ENCODE measurements at regions not wholly inside any gene's neighbourhood (a gene's known extent, or its start where the extent isn't known, plus 50 kb on each side); places are given as distances from the start of the nearest gene placed in this dataset.
A peak's percentile ranks its signal among the peaks of the same experiment; 100 is the strongest.
"Not testable (repeated sequence)": the region's sequence is repeated elsewhere in the genome, so short reads cannot be mapped to it uniquely, and the experiment has no call there.

DNA sequence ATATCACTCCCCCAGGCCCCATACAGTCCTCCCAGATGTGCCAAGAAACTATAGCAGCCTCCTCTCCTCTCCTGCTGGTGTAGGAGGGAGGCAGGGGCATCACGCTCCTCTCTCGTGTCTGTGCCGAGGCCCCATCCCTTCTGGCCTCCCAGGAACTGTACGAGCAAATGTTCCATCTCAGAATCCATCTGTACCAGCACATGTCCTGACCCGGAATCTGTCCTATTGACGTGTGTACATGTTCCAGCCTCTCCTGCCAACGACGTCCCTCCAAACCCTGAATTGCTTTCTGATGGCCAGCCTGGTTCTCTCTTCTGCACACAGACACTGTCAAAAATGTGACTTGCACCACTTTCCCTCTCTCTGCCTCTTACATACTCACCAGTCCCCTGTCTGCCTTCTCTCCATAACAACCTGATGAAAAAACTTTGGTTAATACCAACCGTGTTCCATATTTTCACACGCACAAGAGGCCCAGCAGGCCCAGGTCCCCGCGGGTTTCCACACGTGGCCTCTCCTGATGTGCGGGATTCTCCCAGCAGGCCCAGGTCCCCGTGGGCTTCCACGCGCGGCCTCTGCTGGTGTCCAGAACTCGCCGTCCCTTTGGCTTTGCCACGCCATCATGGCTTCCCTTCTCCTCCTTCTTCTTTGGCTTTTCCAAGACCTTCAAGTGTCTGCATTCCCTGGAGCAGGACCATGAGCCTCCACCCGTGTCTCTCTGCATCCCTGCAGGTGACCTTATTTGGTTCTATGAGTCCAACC, 125.2 kb upstream of the THBS2 start:
- DNase-seq, result no peak

DNA sequence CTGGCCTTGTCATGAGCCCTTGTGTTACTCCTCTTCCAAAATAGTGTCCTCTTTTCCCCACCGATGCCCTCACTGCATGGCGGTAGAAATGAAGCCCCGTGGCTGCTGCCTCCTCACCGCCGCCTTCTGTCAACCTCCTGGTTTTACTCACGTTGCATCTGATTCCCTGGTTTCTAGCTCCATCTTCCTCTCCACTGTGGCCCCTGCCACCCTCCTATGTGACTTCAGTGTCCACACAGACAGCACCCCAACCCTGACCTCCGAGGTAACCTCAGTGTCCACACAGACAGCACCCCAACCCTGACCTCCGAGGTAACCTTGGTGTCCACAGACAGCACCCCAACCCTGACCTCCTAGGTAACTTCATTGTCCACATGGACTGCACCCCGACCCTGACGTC, 122.8 kb upstream of the THBS2 start:
- DNase-seq, result no peak

DNA sequence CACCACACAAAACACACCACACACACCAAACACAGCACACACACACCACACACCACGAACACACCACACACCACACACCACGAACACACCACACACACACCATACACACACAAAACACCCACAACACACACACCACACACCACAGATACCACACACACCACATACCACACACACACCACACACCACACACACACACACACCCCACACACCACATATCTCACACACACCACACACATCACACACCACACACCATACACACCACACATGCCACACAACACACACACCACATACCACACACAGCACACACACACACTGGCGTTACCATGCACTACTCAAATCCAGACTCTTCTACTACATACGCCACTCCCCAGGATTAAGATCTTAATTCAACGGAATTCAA, 118.9 kb upstream of the THBS2 start:
- DNase-seq, result no peak

DNA sequence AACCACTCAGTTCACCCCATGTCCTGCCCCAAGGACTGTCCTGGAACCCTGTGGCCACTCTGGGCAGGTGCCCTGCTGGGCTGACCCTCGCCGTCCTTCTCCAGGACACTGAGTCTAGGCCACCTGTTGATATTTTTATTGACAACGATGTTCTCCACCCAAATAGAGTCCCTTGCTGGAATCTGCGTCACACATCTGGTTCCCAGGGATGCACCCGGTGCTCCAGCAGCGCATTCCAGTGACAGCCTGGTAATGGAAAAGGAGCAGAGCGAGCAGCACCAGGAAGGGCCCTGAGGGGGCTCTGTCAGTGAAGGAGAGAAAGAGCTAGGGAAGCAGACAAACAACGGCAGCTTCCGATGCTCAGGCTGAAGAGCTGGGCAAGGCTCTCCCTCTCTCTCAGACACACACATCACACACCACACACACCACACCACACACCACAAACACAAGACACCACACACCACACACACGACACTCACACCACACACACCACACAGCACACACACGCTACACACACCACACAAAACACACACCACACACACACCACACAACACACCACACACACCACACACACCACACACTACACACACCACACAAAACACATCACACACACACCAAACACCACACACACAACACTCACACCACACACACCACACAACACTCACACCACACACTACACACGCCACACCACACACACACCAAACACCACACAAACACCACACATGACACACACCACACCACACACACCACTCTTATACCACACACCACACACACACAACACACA, 117.9 kb upstream of the THBS2 start:
- no peak for DNase-seq

DNA sequence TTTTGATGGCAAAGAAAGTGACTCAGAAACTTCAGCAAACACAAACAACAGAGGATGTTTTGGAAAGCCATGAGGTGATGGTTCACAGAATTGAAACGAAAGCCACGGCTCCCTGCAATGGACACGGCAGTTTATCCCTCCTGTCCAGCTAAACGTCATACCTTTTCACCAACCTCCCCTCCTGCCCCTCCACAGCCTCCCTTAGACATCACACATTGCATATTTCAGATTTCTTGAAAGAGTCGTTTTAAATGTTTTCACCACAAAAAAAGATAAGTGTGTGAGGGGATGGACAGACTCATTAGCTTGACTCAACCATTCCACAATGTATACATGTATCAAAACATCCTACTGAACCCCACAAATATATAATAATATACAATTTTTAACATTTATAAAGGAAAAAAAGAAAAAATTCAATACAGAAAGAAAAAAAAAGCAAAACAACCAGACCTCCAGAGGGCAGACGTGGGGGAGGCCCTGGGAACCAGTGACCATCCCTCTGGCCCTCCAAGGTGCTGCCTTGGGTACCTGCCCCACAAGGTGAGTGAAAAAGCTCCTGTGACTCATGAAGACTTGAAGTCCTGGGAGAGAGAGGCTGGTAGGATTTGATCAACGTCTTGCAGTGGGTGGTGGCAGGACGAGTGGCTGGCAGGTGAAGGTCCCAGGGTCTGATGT, 117.2 kb upstream of the THBS2 start:
- DNase-seq, result no peak

DNA sequence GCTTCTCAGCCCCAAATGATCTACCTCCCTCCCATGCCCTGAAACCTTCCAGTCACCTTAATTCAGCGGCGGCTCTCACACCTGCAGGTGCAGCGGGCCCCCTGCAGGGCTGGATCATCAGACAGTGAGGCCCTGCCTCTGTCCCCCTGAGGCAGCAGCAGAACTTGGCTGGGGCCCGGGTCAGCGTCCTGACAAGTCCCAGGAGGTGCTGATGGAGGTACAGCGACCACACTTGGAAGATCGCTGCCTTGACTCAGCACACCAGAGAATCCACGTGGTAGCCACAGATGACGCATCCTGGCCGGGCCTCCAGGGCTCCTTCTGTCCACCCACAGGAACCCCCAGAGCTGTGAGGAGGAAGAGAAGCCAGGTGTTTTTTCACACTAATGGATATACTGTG, 116.4 kb upstream of the THBS2 start:
- no peak for DNase-seq

DNA sequence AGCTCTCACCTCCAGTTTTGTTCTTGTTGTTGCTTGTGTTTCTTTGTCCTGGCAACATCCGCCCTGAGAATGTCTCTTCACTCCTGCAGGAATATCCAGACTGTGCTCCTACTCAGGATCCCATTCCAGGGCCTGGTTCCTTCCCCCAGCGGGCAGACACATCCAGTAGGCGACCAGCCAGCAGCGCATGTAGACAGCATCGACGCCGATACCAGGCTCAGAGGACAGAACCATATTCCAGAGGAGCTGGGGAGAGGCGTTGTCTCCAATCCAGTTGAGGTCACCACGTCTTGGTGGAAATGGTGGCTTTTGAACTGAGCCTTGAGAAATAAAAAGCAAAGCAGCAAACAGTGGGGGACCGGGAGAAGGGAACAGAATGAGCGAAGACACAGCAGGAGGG, 114.6 kb upstream of the THBS2 start:
- DNase-seq, result no peak

DNA sequence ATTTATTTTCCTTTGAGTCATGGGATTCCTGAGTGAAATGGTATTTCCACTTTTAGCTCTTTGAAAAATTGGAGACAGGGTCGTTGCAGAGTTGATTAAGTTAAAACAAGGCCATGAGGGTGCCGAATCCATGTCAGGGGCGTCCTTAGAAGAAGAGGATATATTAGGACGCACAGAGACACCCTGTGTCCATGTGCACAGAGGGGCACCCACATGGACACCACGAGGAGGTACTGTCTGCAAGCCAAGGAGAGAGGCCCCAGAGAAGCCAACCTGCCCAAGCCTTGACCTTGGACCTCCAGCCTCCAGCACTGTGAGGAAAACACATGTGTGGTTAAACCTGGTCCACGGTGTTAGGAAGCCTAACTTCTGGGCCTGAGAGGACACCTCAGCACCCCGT, 113.9 kb upstream of the THBS2 start:
- DNase-seq, result no peak

DNA sequence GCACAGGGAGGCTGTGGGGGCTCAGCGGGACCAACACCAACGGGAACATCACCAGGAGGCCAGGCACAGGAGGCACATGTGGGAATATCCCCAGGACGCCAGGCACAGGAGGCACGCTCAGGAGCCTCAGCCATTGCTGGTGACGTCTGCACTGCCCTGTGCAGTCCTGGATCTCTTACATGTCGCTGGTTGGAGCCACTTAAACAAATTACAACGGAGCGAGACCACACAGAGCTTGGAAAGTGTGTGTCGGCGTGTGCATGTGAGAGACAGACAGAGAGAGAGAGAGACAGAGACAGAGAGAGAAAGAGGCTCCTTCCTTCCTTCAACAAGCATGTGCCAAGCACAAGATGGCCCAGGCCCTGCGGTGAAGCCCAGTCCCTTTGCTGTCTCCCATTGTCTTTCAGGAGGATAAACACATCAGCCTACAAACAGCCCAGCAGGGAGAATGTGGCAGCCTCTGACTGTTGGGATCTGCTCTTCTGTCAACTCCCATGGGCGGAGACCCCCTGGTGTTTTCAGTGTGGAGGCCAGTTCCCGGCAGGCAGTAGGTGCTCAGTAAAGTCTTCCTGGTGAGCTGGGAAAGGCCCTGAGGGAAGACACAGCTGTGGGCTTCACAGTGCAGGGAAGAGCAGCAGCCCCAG, 112.7 kb upstream of the THBS2 start:
- no peak for DNase-seq

DNA sequence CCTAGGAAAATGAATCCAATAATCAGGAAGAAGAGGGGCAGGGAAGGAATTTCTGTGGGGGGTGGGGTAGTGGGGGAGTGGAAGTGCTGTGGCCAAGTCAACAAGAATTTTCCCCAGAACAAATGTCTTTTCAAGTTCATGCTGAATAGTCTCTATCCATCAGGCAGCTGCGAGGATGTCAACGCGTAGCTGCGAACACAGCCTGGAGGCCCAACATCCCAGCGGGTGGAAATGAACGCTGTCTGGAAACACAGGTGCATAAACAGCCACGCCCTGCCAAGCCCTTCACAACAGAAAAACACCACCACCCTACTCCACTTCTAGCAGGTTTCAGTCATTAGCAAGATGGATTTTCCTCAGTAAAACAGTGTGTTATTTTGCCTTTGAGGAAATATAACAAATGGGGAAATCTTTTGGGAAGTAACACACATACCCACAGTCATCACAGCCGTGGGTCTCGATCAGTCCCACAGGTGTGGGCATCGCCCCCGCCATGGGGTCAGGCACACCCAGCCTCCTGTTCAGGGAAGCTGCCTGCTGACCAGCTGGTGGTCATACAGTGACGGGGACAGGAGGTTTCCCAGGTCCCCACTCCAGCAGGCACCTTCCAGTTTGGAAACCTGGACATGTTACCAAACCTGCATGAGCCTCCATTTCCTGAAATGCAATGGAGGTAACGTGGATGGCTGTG, 112.1 kb upstream of the THBS2 start:
- DNase-seq, result no peak

DNA sequence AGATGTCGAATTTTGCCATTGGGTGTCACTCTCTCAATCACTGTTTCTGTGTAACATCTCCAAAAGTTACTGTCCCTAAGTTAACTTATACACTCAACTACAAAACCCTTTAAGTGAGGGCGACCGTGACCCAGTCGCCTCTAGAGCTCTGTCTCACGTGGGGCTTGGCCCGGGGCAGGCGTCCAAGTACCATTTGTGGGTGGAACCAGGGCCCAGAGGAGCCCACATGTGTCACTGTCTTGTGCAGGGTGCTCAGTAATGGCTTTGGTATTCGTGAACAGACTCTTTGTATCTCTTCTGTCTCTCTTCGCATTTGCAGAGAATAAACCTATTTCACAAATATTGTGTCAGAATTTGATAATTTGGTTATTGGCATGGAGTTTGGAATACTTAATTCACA, 109.9 kb upstream of the THBS2 start:
- DNase-seq, result no peak

DNA sequence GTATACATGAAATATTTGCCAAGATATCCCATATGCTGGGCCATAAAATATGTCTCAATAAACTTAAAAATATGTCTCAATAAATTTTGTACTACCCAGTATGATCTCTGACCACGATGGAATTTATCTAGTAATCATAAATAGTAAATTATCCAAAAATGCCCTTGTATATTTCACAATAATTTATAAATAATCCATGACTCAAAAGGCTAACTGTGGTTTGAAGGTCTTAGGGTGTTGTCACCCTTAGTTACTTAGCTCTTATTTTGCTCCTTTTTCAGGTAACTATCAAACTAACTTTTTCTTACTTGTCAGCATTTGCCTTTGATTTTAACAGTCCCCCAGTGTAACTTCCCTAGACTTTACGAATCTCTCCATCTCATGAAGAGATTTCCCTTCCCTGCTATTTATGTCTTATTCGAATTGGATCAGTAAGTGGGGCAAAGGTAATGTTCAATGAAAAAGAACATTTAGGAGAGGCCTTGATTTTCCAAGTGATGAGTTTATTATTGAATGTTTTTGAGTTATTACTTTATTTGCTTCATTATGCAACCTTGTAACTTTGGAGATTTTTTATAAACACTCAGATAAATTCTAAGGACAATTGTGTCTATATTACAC, 109.0 kb upstream of the THBS2 start:
- no peak for DNase-seq

DNA sequence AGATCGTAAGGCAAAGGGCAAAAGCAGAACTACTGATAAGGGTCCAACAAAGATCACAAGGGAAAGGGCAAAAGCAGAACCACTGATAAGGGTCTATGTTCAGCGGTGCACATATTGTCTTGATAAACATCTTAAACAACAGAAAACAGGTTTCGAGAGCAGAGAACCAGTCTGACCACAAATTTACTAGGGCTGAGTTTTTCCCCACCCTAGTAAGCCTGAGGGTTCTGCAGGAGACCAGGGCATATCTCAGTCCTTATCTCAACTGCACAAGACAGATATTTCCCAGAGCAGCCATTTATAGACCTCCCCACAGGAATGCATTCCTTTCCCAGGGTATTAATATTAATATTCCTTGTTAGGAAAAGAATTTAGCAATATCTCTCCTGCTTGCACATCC, 101.4 kb upstream of the THBS2 start:
- DNase-seq, result not testable (repeated sequence)

DNA sequence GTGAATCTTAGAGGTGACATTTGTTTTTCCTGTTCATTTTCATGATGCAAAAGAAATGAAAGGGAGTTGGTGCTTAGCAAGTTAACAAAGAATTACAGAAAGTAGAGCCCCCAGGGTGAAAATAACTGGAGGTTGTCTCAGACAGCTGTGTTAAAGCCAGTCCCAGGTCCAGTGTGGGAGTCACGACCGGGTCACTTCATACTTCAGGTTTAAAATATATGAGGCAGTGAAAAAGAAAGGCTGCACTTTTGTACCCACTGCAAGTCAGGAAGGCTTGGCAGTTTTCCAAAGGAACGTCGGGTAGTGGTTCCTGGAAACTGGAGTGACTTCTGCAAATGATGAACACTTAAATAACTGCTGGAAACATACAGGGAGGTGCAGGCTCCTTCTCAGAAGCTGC, 91.5 kb upstream of the THBS2 start:
- no peak for DNase-seq

DNA sequence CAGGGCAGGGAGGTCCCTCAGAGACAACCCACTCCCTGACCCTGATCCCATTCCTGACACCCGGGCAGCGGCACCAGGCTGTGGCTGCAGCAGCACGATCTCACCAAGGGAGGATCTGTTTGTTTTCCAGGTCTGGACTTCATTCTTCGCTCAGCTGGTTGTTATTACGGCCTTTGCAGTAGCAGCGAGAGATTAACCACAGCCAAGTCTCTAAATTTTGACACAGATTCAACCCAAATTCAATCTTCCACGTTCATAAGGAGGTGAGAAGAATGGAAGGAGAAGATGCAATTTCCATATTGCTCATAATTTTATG, 91.1 kb upstream of the THBS2 start:
- no peak for DNase-seq

DNA sequence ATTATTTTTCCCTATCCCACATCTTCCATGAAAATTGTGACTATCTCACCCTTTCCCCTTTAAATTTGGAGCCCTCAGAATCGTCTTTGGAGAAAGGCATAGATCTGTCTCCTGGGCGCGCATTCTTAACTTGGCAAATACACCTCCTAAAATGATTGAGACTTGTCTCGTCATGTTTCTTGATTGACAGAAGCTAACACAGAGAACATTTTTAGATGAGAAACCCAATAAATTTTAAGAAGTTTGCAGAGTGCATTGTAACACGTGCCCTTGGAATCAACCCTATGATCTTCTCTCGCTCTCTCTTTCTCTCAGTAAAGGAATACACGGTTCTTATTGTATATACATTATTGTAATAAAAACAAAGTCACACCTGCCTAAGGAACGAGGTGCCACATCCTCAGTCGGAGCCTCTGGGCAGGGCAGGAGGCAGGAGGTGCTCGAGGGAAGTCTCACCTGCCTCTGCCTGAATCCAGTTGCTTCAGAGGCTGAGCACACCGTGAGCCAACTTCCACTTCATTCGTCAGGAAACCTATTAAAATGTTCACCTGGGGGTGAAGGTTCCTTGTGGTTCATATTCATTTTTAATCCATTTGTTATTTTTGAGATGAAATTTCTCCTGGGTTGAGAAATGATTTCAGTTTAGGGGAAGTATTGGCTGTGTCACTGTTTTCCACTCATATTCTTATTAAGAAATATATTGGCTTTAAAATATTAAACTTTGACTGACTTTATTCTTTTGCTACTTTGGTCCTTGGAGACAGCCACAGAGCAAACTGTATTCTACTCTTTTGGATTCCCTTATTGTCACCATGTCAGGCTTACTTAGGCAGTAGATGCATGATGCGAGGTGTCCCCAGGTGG, 90.5 kb upstream of the THBS2 start:
- DNase-seq, result no peak

DNA sequence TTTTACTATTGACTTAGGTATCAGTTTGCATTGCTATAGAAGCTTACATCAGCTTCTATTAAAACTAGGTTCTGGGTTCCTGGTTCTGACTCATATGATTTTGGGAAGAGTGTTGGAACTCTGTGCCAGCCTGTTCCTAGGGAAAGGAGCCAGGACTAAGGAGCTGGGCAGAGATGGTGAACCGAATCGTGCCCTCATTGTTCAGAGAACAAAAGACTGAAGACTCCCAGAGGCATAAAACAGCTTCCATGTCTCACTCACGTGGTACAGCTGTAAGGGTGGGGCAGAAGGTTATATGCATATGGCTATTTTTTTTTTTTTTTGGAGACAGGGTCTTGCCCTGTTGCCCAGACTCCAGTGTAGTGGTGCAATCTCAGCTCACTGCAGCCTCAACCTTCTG, 89.1 kb upstream of the THBS2 start:
- no peak for DNase-seq

DNA sequence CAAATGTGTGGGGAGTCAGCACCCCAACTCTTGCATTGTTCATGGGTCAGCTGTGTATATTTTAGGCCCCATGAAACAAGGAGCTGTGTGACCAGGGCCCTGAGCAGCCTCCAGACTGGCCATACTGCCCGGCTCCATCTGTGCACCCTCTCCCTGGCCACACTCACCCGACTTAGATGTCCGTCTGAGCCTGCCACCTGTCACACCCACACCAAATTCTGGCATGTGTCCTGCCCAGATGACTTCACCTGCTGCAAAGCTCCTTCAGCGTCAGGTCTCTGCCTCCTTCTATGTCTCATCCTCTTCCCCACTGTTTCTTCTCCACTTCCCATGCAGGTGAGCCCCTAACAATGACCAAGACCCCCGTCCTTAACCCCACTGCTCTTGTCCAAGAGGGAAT, 88.1 kb upstream of the THBS2 start:
- DNase-seq, result no peak

DNA sequence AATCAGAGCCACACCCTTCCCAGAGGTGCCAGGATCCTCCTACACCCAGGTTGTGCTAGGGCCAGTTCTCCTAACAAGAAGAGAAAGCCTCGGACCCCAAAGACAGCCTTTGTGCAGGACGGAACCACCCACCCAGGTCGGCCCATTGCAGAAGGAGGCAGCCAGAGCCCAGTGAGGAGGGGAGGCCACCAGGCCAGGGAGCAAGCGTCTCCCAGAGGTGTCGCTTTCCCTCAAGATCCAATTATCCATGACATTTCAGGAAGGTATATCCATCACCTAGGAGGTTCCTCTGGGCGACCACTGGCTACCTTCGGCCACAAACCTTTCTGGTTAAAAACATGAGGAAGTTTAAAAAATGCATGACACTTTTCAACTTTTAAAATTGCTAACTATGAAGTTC, 87.4 kb upstream of the THBS2 start:
- no peak for DNase-seq

DNA sequence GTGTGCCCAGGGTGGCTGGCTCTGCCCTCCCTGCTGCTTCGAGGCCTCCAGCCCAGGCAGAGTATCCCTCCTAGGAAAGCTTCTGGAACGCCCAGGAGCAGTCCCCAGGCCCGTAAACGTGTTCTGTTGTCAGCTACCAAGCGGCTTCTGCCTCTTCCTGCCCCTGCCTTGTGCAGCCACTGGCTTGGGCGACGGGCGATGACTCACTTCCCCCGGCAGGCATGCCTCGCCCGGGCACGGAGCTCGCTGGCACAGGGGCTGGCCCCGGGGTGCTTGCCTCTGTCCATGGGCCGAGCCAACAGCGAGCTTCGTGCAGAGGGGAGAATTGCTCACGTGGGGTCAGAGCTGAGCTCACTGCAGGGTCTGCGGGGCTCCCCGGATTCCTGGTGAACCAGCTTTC, 86.7 kb upstream of the THBS2 start:
- DNase-seq, result peak in 1 of 2 experiments; percentile 2

DNA sequence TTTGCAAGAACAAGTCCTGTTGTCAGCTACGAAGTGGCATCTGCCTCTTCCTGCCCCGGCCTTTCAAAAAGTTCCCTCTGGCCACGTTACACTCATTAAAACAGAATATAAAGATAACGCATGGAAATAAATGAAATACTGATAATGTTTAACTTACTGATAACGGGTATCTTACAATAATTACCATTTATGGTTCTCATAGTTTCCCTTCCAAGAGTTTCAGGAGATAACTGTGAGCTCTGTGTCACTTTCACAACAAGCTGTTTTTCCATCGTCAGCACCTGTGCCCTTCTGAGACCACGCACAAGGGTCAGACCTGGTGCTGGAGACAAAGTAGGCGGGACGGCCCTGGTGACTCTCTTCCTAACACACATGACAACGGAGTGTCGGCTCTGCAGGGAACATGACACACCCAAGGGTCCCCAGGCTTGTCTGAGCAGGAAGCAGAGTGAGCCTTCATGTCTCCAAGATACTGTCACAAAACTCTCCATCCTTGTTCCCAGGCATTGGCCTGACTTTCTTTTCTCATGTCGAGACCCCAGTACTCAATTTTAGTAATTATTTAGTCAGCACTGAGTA, 86.2 kb upstream of the THBS2 start:
- DNase-seq, result no peak

Data from NCI-H446 (cell line).